ENCODE measurements at regions not wholly inside any gene's neighbourhood (a gene's known extent, or its start where the extent isn't known, plus 50 kb on each side); places are given as distances from the start of the nearest gene placed in this dataset.

- H3K9me3 ChIP-seq (ENCODE audit: control insufficient read depth, low read length): peaks cover 23% of the 10 kb centered on the region
- no peak overlapping the region for H3K4me3 Mint-ChIP-seq
- DNase-seq: no peak
- no peak overlapping the region for H3K27ac ChIP-seq (ENCODE audit: low read depth, low read length)
- H3K36me3 Mint-ChIP-seq (ENCODE audit: low read depth): no peaks in the 10 kb centered on the region
- H3K4me1 ChIP-seq (ENCODE audit: control insufficient read depth, insufficient read depth, low read length): no peaks in the 10 kb centered on the region
- WGBS, 2 experiments (ENCODE audit: insufficient coverage in 1 of 2, insufficient read length in 1 of 2): 92 to 97% methylated on average over 3 to 13 of the region's 13 CpGs
- no peak for TF ChIP-seq CTCF (conservative IDR thresholded peaks at IDR 0.05)
- H3K27ac Mint-ChIP-seq: no peak overlapping the region
- H3K4me3 ChIP-seq (ENCODE audit: low read length): no peak overlapping the region
- H3K4me1 Mint-ChIP-seq: peaks cover 8% of the 10 kb centered on the region
- H3K27me3 ChIP-seq (ENCODE audit: control insufficient read depth, insufficient read depth, low read length, poor library complexity, severe bottlenecking): no peaks in the 10 kb centered on the region
- no peak overlapping the region for H3K9ac ChIP-seq (ENCODE audit: extremely low read depth, low read length, poor library complexity, severe bottlenecking)
- H3K36me3 ChIP-seq (ENCODE audit: control insufficient read depth, insufficient read depth, low read length): no peaks in the 10 kb centered on the region
- peaks cover 2% of the 10 kb centered on the region for H3K27me3 Mint-ChIP-seq (ENCODE audit: insufficient read depth)
- peaks cover 21% of the 10 kb centered on the region for H3K9me3 Mint-ChIP-seq
Measured at GRCh38 chr1:30196872-30197638, 526.3 kb downstream of the MATN1 start.

GRCh38 chr1:30196457-30196856 is 526.9 kb downstream of the MATN1 start:
- no peak overlapping the region for H3K4me3 ChIP-seq (ENCODE audit: low read length)
- Mint-ChIP-seq H3K4me1 (peaks cover 8% of the 10 kb centered on the region), H3K27me3 (ENCODE audit: insufficient read depth) (peaks cover 2% of the 10 kb centered on the region), H3K9me3 (peaks cover 15% of the 10 kb centered on the region), H3K27ac (no peak overlapping the region), H3K4me3 (no peak overlapping the region), H3K36me3 (ENCODE audit: low read depth) (no peaks in the 10 kb centered on the region)
- H3K27ac ChIP-seq (ENCODE audit: low read depth, low read length): no peak overlapping the region
- no peaks in the 10 kb centered on the region for H3K4me1 ChIP-seq (ENCODE audit: control insufficient read depth, insufficient read depth, low read length)
- no peak for TF ChIP-seq CTCF (conservative IDR thresholded peaks at IDR 0.05)
- no peak overlapping the region for H3K9ac ChIP-seq (ENCODE audit: extremely low read depth, low read length, poor library complexity, severe bottlenecking)
- H3K27me3 ChIP-seq (ENCODE audit: control insufficient read depth, insufficient read depth, low read length, poor library complexity, severe bottlenecking): no peaks in the 10 kb centered on the region
- H3K36me3 ChIP-seq (ENCODE audit: control insufficient read depth, insufficient read depth, low read length): no peaks in the 10 kb centered on the region
- no peak for DNase-seq
- peaks cover 17% of the 10 kb centered on the region for H3K9me3 ChIP-seq (ENCODE audit: control insufficient read depth, low read length)

GRCh38 chr1:30195424-30196134 is 527.8 kb downstream of the MATN1 start:
- no peak for TF ChIP-seq CTCF (conservative IDR thresholded peaks at IDR 0.05)
- Mint-ChIP-seq H3K27me3 (ENCODE audit: insufficient read depth) (peaks cover 2% of the 10 kb centered on the region), H3K9me3 (peaks cover 6% of the 10 kb centered on the region), H3K27ac (no peak overlapping the region), H3K4me3 (no peak overlapping the region), H3K4me1 (peaks cover 8% of the 10 kb centered on the region), H3K36me3 (ENCODE audit: low read depth) (no peaks in the 10 kb centered on the region)
- 90 to 95% methylated on average over 7 to 17 of the region's 17 CpGs for WGBS, 2 experiments (ENCODE audit: insufficient coverage in 1 of 2, insufficient read length in 1 of 2)
- H3K9ac ChIP-seq (ENCODE audit: extremely low read depth, low read length, poor library complexity, severe bottlenecking): no peak overlapping the region
- no peak for DNase-seq
- H3K27me3 ChIP-seq (ENCODE audit: control insufficient read depth, insufficient read depth, low read length, poor library complexity, severe bottlenecking): no peaks in the 10 kb centered on the region
- no peaks in the 10 kb centered on the region for H3K4me1 ChIP-seq (ENCODE audit: control insufficient read depth, insufficient read depth, low read length)
- no peaks in the 10 kb centered on the region for H3K36me3 ChIP-seq (ENCODE audit: control insufficient read depth, insufficient read depth, low read length)
- peaks cover 8% of the 10 kb centered on the region for H3K9me3 ChIP-seq (ENCODE audit: control insufficient read depth, low read length)
- no peak overlapping the region for H3K27ac ChIP-seq (ENCODE audit: low read depth, low read length)
- no peak overlapping the region for H3K4me3 ChIP-seq (ENCODE audit: low read length)

All from endodermal cell (in vitro differentiated cells).